DND-41 (cell line): ENCODE measurements at regions not wholly inside any gene's neighbourhood (a gene's known extent, or its start where the extent isn't known, plus 50 kb on each side); places are given as distances from the start of the nearest gene placed in this dataset.

Experiments
- EZH2 ChIP-seq: IDR thresholded peaks from 3 replicates; pipeline ENCODE4 v1.6.1; 2012; ENCODE audit warnings: borderline replicate concordance, low read depth, mild to moderate bottlenecking, moderate library complexity, low read length, inconsistent platforms; ENCODE audit not compliant: severe bottlenecking
- TF ChIP-seq, protein P1 (sequence below): IDR thresholded peaks from 2 replicates; pipeline ENCODE4 v1.5.1; 2012; ENCODE audit warnings: borderline replicate concordance, low read length, moderate library complexity, mild to moderate bottlenecking; ENCODE audit not compliant: poor library complexity, severe bottlenecking; ENCODE audit errors: extremely low read depth

- TF ChIP-seq, protein P1, sequence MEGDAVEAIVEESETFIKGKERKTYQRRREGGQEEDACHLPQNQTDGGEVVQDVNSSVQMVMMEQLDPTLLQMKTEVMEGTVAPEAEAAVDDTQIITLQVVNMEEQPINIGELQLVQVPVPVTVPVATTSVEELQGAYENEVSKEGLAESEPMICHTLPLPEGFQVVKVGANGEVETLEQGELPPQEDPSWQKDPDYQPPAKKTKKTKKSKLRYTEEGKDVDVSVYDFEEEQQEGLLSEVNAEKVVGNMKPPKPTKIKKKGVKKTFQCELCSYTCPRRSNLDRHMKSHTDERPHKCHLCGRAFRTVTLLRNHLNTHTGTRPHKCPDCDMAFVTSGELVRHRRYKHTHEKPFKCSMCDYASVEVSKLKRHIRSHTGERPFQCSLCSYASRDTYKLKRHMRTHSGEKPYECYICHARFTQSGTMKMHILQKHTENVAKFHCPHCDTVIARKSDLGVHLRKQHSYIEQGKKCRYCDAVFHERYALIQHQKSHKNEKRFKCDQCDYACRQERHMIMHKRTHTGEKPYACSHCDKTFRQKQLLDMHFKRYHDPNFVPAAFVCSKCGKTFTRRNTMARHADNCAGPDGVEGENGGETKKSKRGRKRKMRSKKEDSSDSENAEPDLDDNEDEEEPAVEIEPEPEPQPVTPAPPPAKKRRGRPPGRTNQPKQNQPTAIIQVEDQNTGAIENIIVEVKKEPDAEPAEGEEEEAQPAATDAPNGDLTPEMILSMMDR, result no peak
- TF ChIP-seq EZH2, result no peak
Measured at GRCh38 chr14:105900398-105901160, 374.2 kb downstream of the TMEM121 start.
